ENCODE measurements at regions not wholly inside any gene's neighbourhood (a gene's known extent, or its start where the extent isn't known, plus 50 kb on each side); places are given as distances from the start of the nearest gene placed in this dataset.

- no peak for TF ChIP-seq CTCF (IDR thresholded peaks at IDR 0.05)
- no peaks in the 10 kb centered on the region for H3K9me3 ChIP-seq (ENCODE audit: control insufficient read depth, low read length)
- no peak overlapping the region for H2AFZ ChIP-seq
- H3K9ac ChIP-seq, result no peak overlapping the region
- H3K4me1 ChIP-seq, result no peaks in the 10 kb centered on the region
- no peak overlapping the region for H3K4me2 ChIP-seq (ENCODE audit: low read length)
- no peaks in the 10 kb centered on the region for H3K27me3 ChIP-seq (ENCODE audit: control insufficient read depth, insufficient read depth, low read length)
- H3K27ac ChIP-seq, result no peak overlapping the region
- no peaks in the 10 kb centered on the region for H3K36me3 ChIP-seq (ENCODE audit: control insufficient read depth, insufficient read depth, low read length)
- no peaks in the 10 kb centered on the region for H3K79me2 ChIP-seq
- no peak overlapping the region for H3K4me3 ChIP-seq (ENCODE audit: low read depth, low read length)
Measured at GRCh38 chr10:57987055-57987721, 280.5 kb downstream of the IPMK start.

GRCh38 chr10:57986422-57986821 is 281.3 kb downstream of the IPMK start:
- H3K79me2 ChIP-seq, result no peaks in the 10 kb centered on the region
- H2AFZ ChIP-seq, result no peak overlapping the region
- no peak overlapping the region for H3K9ac ChIP-seq
- H3K9me3 ChIP-seq (ENCODE audit: control insufficient read depth, low read length), result no peaks in the 10 kb centered on the region
- H3K27me3 ChIP-seq (ENCODE audit: control insufficient read depth, insufficient read depth, low read length), result no peaks in the 10 kb centered on the region
- no peak overlapping the region for H3K4me2 ChIP-seq (ENCODE audit: low read length)
- H3K36me3 ChIP-seq (ENCODE audit: control insufficient read depth, insufficient read depth, low read length), result no peaks in the 10 kb centered on the region
- no peaks in the 10 kb centered on the region for H3K4me1 ChIP-seq
- H3K4me3 ChIP-seq (ENCODE audit: low read depth, low read length), result no peak overlapping the region
- TF ChIP-seq CTCF (IDR thresholded peaks at IDR 0.05), result no peak
- H3K27ac ChIP-seq, result no peak overlapping the region

DNA sequence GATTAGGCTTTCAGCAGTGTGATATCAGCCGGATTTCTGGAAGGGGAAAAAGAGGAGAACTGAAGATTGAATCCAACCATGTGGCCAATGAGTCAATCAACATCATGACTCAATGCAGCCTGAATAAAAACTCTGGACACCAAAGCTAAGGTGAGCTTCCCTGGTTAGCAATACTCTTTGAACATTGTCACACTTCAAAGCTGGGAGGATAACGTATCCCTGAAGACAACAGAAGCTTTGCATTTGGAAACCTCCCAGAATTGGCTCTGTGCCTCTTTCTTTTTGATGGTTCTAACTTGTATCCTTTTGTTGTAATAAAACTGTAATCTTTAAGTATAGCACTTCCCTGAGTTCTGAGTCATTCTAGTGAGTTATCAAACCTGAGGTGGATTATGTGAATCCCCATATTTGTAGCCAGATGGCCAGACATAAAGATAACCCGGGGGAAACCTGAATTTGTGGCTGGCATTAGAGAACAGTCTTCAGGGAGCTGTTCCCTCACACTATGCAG is 284.4 kb downstream of the IPMK start:
- no peak overlapping the region for H3K4me3 ChIP-seq (ENCODE audit: low read depth, low read length)
- no peak overlapping the region for H3K4me2 ChIP-seq (ENCODE audit: low read length)
- H3K9me3 ChIP-seq (ENCODE audit: control insufficient read depth, low read length), result no peaks in the 10 kb centered on the region
- no peak overlapping the region for H3K27ac ChIP-seq
- H2AFZ ChIP-seq, result no peak overlapping the region
- H3K4me1 ChIP-seq, result no peaks in the 10 kb centered on the region
- H3K79me2 ChIP-seq, result no peaks in the 10 kb centered on the region
- no peak for TF ChIP-seq CTCF (IDR thresholded peaks at IDR 0.05)
- no peak overlapping the region for H3K9ac ChIP-seq
- no peaks in the 10 kb centered on the region for H3K27me3 ChIP-seq (ENCODE audit: control insufficient read depth, insufficient read depth, low read length)
- no peaks in the 10 kb centered on the region for H3K36me3 ChIP-seq (ENCODE audit: control insufficient read depth, insufficient read depth, low read length)

DNA sequence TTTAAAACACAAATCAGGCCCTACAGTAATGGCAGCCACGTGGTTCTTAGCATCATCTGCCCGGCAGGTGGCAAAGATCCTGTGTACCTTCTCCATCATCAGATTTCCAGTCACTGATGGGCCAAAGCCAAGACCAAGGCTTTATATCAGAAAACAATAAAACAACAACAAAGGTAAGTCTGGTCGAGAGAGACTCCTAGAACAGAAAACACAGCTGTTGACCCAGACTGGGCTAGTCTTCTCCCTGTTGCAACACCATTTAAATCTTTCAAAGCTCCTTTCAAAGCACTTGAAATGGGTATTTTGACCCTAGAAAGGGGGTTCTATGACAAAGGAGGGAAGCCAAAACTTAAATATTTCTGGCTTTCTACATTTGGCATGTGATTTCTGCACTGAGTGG is 285.6 kb downstream of the IPMK start:
- no peaks in the 10 kb centered on the region for H3K4me1 ChIP-seq
- H3K9me3 ChIP-seq (ENCODE audit: control insufficient read depth, low read length), result no peaks in the 10 kb centered on the region
- no peaks in the 10 kb centered on the region for H3K79me2 ChIP-seq
- H3K4me3 ChIP-seq (ENCODE audit: low read depth, low read length), result no peak overlapping the region
- no peaks in the 10 kb centered on the region for H3K36me3 ChIP-seq (ENCODE audit: control insufficient read depth, insufficient read depth, low read length)
- H3K27ac ChIP-seq, result no peak overlapping the region
- H3K4me2 ChIP-seq (ENCODE audit: low read length), result no peak overlapping the region
- TF ChIP-seq CTCF (IDR thresholded peaks at IDR 0.05), result no peak
- no peaks in the 10 kb centered on the region for H3K27me3 ChIP-seq (ENCODE audit: control insufficient read depth, insufficient read depth, low read length)
- H3K9ac ChIP-seq, result no peak overlapping the region
- no peak overlapping the region for H2AFZ ChIP-seq

GRCh38 chr10:57979956-57980355 is 287.7 kb downstream of the IPMK start:
- H3K4me2 ChIP-seq (ENCODE audit: low read length), result no peak overlapping the region
- no peak for TF ChIP-seq CTCF (IDR thresholded peaks at IDR 0.05)
- H3K4me3 ChIP-seq (ENCODE audit: low read depth, low read length), result no peak overlapping the region
- H3K4me1 ChIP-seq, result no peaks in the 10 kb centered on the region
- no peak overlapping the region for H3K9ac ChIP-seq
- H3K9me3 ChIP-seq (ENCODE audit: control insufficient read depth, low read length), result no peaks in the 10 kb centered on the region
- no peaks in the 10 kb centered on the region for H3K79me2 ChIP-seq
- no peaks in the 10 kb centered on the region for H3K36me3 ChIP-seq (ENCODE audit: control insufficient read depth, insufficient read depth, low read length)
- H2AFZ ChIP-seq, result no peak overlapping the region
- H3K27ac ChIP-seq, result no peak overlapping the region
- no peaks in the 10 kb centered on the region for H3K27me3 ChIP-seq (ENCODE audit: control insufficient read depth, insufficient read depth, low read length)

Measured in parathyroid adenoma (tissue), 2 donors.